SKM-1 (cell line): ENCODE measurements at regions not wholly inside any gene's neighbourhood (a gene's known extent, or its start where the extent isn't known, plus 50 kb on each side); places are given as distances from the start of the nearest gene placed in this dataset.

Experiments used
- DNase-seq: peaks from one replicate; lab custom pipeline; 2025; ENCODE audit not compliant: unreplicated experiment; lab: John Stamatoyannopoulos, UW

- no peak for DNase-seq
Observed at GRCh38 chr5:174664180-174664850, 60.1 kb upstream of the MSX2 start.

DNA sequence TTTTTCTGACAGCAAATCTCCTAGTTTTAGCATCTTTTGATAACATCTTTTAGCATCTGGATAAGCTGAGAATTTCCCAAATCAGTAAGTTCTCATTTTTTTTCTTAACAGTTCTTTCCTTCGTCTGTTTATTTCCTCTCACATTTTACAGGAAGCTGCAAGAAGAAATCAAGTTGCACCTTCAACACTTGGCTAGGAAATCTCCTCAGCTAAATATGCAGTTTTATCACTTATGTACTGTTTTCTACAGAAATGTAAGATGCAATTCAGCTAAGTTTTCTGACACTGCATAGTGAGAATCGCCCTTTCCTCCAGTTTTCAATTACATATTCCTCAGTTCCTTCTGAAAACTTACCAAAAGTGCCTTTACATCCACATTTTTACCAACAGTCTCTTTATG lies 59.0 kb upstream of the MSX2 start:
- no peak for DNase-seq

- DNase-seq = no peak
Observed at GRCh38 chr5:174667526-174667925, 56.9 kb upstream of the MSX2 start.

- DNase-seq = no peak
Observed at GRCh38 chr5:174668349-174668748, 56.0 kb upstream of the MSX2 start.
